HCT116 (cell line): ENCODE measurements at regions not wholly inside any gene's neighbourhood (a gene's known extent, or its start where the extent isn't known, plus 50 kb on each side); places are given as distances from the start of the nearest gene placed in this dataset.

Experiments used
- ATF3 ChIP-seq: IDR thresholded peaks from 2 replicates; pipeline ENCODE4 v1.6.1; 2012
- CEBPB ChIP-seq: IDR thresholded peaks from 2 replicates; pipeline ENCODE4 v1.6.1; 2012; ENCODE audit warnings: low read depth
- CTCF ChIP-seq, 3 experiments: fragments of 200-600 bp in 1 of 3; sonication (generic) in 1 of 3; IDR thresholded peaks in 2 of 3; conservative IDR thresholded peaks in 1 of 3; 2 replicates each; pipeline ENCODE4 v1.5.1; 2012 to 2017; ENCODE audit warnings: low read depth in 2 of 3, low read length in 2 of 3, antibody characterized with exemption in 1 of 3, borderline replicate concordance in 1 of 3, control low read depth in 1 of 3, mild to moderate bottlenecking in 1 of 3, mixed read lengths in 1 of 3, mixed run types in 1 of 3, moderate library complexity in 1 of 3; ENCODE audit not compliant: insufficient read depth in 1 of 3
- EZH2 ChIP-seq: fragments of 200-600 bp; sonication (generic); IDR thresholded peaks from 2 replicates; pipeline ENCODE4 v1.6.1; 2017; ENCODE audit warnings: antibody characterized with exemption, mixed run types
- FOSL1 ChIP-seq: IDR thresholded peaks from 2 replicates; pipeline ENCODE4 v1.6.1; 2012; ENCODE audit warnings: low read depth
- JUND ChIP-seq: IDR thresholded peaks from 2 replicates; pipeline ENCODE4 v1.6.1; 2012
- MAX ChIP-seq: IDR thresholded peaks from 2 replicates; pipeline ENCODE4 v1.6.1; 2012
- POLR2A ChIP-seq: IDR thresholded peaks from 2 replicates; pipeline ENCODE4 v1.7.0; 2011; ENCODE audit warnings: borderline replicate concordance; ENCODE audit not compliant: insufficient read depth, insufficient read length; ENCODE audit errors: extremely low read depth
- POLR2AphosphoS5 ChIP-seq: IDR thresholded peaks from 2 replicates; pipeline ENCODE4 v1.6.1; 2011; ENCODE audit warnings: mild to moderate bottlenecking, low read depth, low read length, moderate library complexity
- REST ChIP-seq: IDR thresholded peaks from 2 replicates; pipeline ENCODE4 v1.6.1; 2012; ENCODE audit warnings: low read depth
- SIN3A ChIP-seq: IDR thresholded peaks from 2 replicates; pipeline ENCODE4 v1.6.1; 2012; ENCODE audit warnings: low read depth
- SP1 ChIP-seq: IDR thresholded peaks from 2 replicates; pipeline ENCODE4 v1.6.1; 2012; ENCODE audit warnings: low read depth
- TCF7L2 ChIP-seq: IDR thresholded peaks from 2 replicates; pipeline ENCODE4 v1.7.0; 2011; ENCODE audit warnings: borderline replicate concordance, inconsistent platforms; ENCODE audit not compliant: insufficient read depth, insufficient read length; ENCODE audit errors: extremely low read depth
- YY1 ChIP-seq: IDR thresholded peaks from 2 replicates; pipeline ENCODE4 v1.6.1; 2011; ENCODE audit warnings: low read length, low read depth, moderate library complexity, mild to moderate bottlenecking; ENCODE audit not compliant: insufficient replicate concordance; ENCODE audit errors: extremely low read depth

GRCh38 chr4:59037812-59038211 is 1927.6 kb upstream of the IGFBP7 start:
- TF ChIP-seq JUND (no peak), POLR2A (no peak), CTCF (IDR thresholded peaks at IDR 0.05 in 2 of 3, conservative IDR thresholded peaks at IDR 0.05 in 1 of 3; ENCODE audit: borderline replicate concordance in 1 of 3, insufficient read depth in 1 of 3, low read depth in 2 of 3, low read length in 2 of 3) (no peak), SP1 (no peak), EZH2 (no peak), CEBPB (no peak), YY1 (no peak), FOSL1 (no peak), MAX (no peak), SIN3A (no peak), TCF7L2 (no peak), REST (no peak), POLR2AphosphoS5 (no peak), ATF3 (no peak)
